Hepatocyte (in vitro differentiated cells): ENCODE measurements at regions not wholly inside any gene's neighbourhood (a gene's known extent, or its start where the extent isn't known, plus 50 kb on each side); places are given as distances from the start of the nearest gene placed in this dataset.

Experiments used
- CTCF ChIP-seq: fragments of 200-600 bp; sonication (generic); IDR thresholded peaks from 2 replicates; pipeline ENCODE4 v1.5.1; 2016; ENCODE audit warnings: antibody characterized with exemption, mild to moderate bottlenecking; ENCODE audit not compliant: poor library complexity
- EZH2 ChIP-seq: fragments of 200-600 bp; sonication (generic); IDR thresholded peaks from 2 replicates; pipeline ENCODE4 v1.6.1; 2016; ENCODE audit warnings: antibody characterized with exemption, mild to moderate bottlenecking, borderline replicate concordance
- EZH2phosphoT487 ChIP-seq: fragments of 200-600 bp; sonication (generic); IDR thresholded peaks from one replicate; pipeline ENCODE4 v1.6.1; 2018; ENCODE audit warnings: antibody characterized with exemption, mild to moderate bottlenecking, low read depth, moderate library complexity; ENCODE audit not compliant: unreplicated experiment, severe bottlenecking

GRCh38 chr5:23740029-23740428 is 232.6 kb downstream of the PRDM9 start:
- no peak for TF ChIP-seq EZH2
- TF ChIP-seq CTCF = no peak
- no peak for TF ChIP-seq EZH2phosphoT487
